K562 (cell line): ENCODE measurements at regions not wholly inside any gene's neighbourhood (a gene's known extent, or its start where the extent isn't known, plus 50 kb on each side); places are given as distances from the start of the nearest gene placed in this dataset.

Source experiments
- ATAC-seq: fragments of 200-7000 bp; cut with Tn5 transposase; 3 replicates; pipeline ENCODE4 v1.9.1; 2020; ENCODE audit warnings: moderate library complexity
- BruUV-seq: library from RNA; stranded (reverse); fragments of 400-500 nt; replicated peaks from 2 replicates; lab custom pipeline; 2021; lab: Mats Ljungman, UMichigan
- CTCF ChIA-PET: fragments of 300-600 bp; formaldehyde crosslinking; extraction: SDS; loops from one replicate; lab custom pipeline; 2021; ENCODE audit warnings: low intra/inter-chr PET ratio; lab: Yijun Ruan, JAX
- POLR2A ChIA-PET: fragments of 300-600, 350-650 bp; sonication (Branson Sonifier 250); formaldehyde crosslinking; extraction: SDS; loops from one replicate; lab custom pipeline; 2021; ENCODE audit warnings: antibody characterized with exemption, inconsistent platforms; lab: Yijun Ruan, JAX
- DNase-seq, 4 experiments: peaks; one replicate each; pipeline versions ENCODE4 v3.0.0 to v3.0.0-alpha.2; 2011 to 2018; ENCODE audit warnings: low spot score in 3 of 4, mixed read lengths in 3 of 4; ENCODE audit errors: extremely low read depth in 1 of 4
- FAIRE-seq: peaks from 2 replicates; lab custom pipeline; 2011; peaks lifted over from hg19 to GRCh38; lab: Jason Lieb, UNC
- H2AFZ ChIP-seq: 2 replicates; pipeline ENCODE4 v1.6.0; 2011; ENCODE audit warnings: low read depth, low read length, control low read depth, inconsistent platforms
- H3K27ac ChIP-seq: fragments of 200-600 bp; 3 replicates; pipeline ENCODE4 v1.8.0; 2011; ENCODE audit warnings: low read depth, mild to moderate bottlenecking, control low read depth, inconsistent platforms, low read length, moderate library complexity, mixed read lengths; ENCODE audit errors: extremely low read depth
- H3K27me3 ChIP-seq, 2 experiments: fragments of 300-600 bp in 1 of 2; 2 replicates in 1 of 2; 3 replicates in 1 of 2; pipeline versions ENCODE4 v1.6.0 to v1.8.0; 2011; ENCODE audit warnings: inconsistent platforms in 2 of 2, low read length in 2 of 2, mild to moderate bottlenecking in 1 of 2, mixed read lengths in 1 of 2, moderate library complexity in 1 of 2; ENCODE audit not compliant: control insufficient read depth in 2 of 2, insufficient read depth in 2 of 2
- H3K36me3 ChIP-seq: fragments of 300-600 bp; 3 replicates; pipeline ENCODE4 v1.8.0; 2011; ENCODE audit warnings: mild to moderate bottlenecking, low read length, inconsistent platforms; ENCODE audit not compliant: control insufficient read depth, insufficient read depth
- H3K4me1 ChIP-seq, 2 experiments: fragments of 200-600 bp in 1 of 2; replicated peaks in 1 of 2; 2 replicates in 1 of 2; 3 replicates in 1 of 2; pipeline versions ENCODE4 v1.5.1 to v1.8.0; 2011; ENCODE audit warnings: inconsistent platforms in 2 of 2, low read length in 2 of 2, mild to moderate bottlenecking in 1 of 2, mixed read lengths in 1 of 2, moderate library complexity in 1 of 2; ENCODE audit not compliant: control insufficient read depth in 2 of 2, insufficient read depth in 2 of 2
- H3K4me2 ChIP-seq: 2 replicates; pipeline ENCODE4 v1.6.1; 2011; ENCODE audit warnings: low read length, control low read depth, inconsistent platforms, mixed read lengths; ENCODE audit not compliant: insufficient read depth
- H3K4me3 ChIP-seq: fragments of 200-600 bp; sonication (generic), shearing (Covaris generic); 2 replicates; pipeline ENCODE4 v1.5.1; 2016; ENCODE audit warnings: control low read depth, inconsistent platforms
- H3K79me2 ChIP-seq: fragments of 200-600 bp; 3 replicates; pipeline ENCODE4 v1.8.0; 2011; ENCODE audit warnings: low read length, inconsistent platforms; ENCODE audit not compliant: control insufficient read depth, insufficient read depth
- H3K9ac ChIP-seq, 2 experiments: 2 replicates each; pipeline versions ENCODE4 v1.6.0 to v1.6.1; 2011; ENCODE audit warnings: low read depth in 2 of 2, low read length in 2 of 2, control low read depth in 1 of 2, inconsistent platforms in 1 of 2, mild to moderate bottlenecking in 1 of 2, mixed read lengths in 1 of 2; ENCODE audit not compliant: insufficient read depth in 1 of 2
- H3K9me1 ChIP-seq: one replicate; pipeline ENCODE4 v1.6.0; 2011; ENCODE audit warnings: inconsistent platforms, mild to moderate bottlenecking, low read length, moderate library complexity; ENCODE audit not compliant: control insufficient read depth, insufficient read depth
- H3K9me3 ChIP-seq: replicated peaks from 2 replicates; pipeline ENCODE4 v1.5.1; 2011; ENCODE audit warnings: low read depth, low read length, inconsistent platforms; ENCODE audit not compliant: control insufficient read depth, insufficient read depth
- H4K20me1 ChIP-seq: replicated peaks from 2 replicates; pipeline ENCODE4 v1.6.1; 2011; ENCODE audit warnings: low read length, inconsistent platforms, mixed read lengths; ENCODE audit not compliant: control insufficient read depth, insufficient read depth
- AFF4 ChIP-seq: sonication (generic); formaldehyde crosslinking; IDR thresholded peaks from 2 replicates; pipeline ENCODE4 v1.8.0; 2023; ENCODE audit warnings: mild to moderate bottlenecking, missing genetic modification reagents
- BCL6 ChIP-seq: fragments of 250-450 bp; sonication (Bioruptor Pico); IDR thresholded peaks from 2 replicates; pipeline ENCODE4 v1.4.0; 2020
- GTF2F1 ChIP-seq: IDR thresholded peaks from 2 replicates; pipeline ENCODE4 v1.6.1; 2011; ENCODE audit warnings: low read depth, low read length, improper control_type of control experiment
- NFATC3 ChIP-seq: fragments of 450-650 bp; IDR thresholded peaks from 2 replicates; pipeline ENCODE4 v1.6.1; 2017; ENCODE audit warnings: mild to moderate bottlenecking
- NONO ChIP-seq, 2 experiments: fragments of 200-400 bp in 1 of 2; fragments of 450-650 bp in 1 of 2; formaldehyde crosslinking in 1 of 2; IDR thresholded peaks; 2 replicates each; pipeline ENCODE4 v1.6.1; 2017; ENCODE audit warnings: low read depth in 2 of 2, mild to moderate bottlenecking in 2 of 2, moderate library complexity in 2 of 2, low read length in 1 of 2
- TAF9B ChIP-seq: fragments of 450-650 bp; IDR thresholded peaks from 2 replicates; pipeline ENCODE4 v1.6.1; 2018; ENCODE audit warnings: mild to moderate bottlenecking; ENCODE audit not compliant: partially characterized antibody
- THRAP3 ChIP-seq: fragments of 450-650 bp; IDR thresholded peaks from 2 replicates; pipeline ENCODE4 v1.6.1; 2016; ENCODE audit warnings: mild to moderate bottlenecking, inconsistent platforms, borderline replicate concordance
- ZNF174 ChIP-seq: fragments of 250-450 bp; sonication (Bioruptor Pico); IDR thresholded peaks from 2 replicates; pipeline ENCODE4 v1.4.0; 2020; ENCODE audit warnings: mild to moderate bottlenecking
- WGBS: fragments of 100-300 bp; shearing (Covaris generic); methylation state at CpG from one replicate; pipeline ENCODE4 v1.1.6; 2016; ENCODE audit warnings: low coverage, mixed read lengths; ENCODE audit not compliant: insufficient coverage; ENCODE audit errors: missing lambda C conversion rate; 5-methylcytosine and 5-hydroxymethylcytosine counted together
- in situ Hi-C: fragments of 300-500 bp; cut with MboI; formaldehyde crosslinking; loops from 4 replicates; pipeline ENCODE4 v1.15.0; 2018; ENCODE audit warnings: inconsistent platforms, mixed read lengths
- intact Hi-C: fragments of 100-400 bp; cut with micrococcal nuclease; formaldehyde crosslinking; loops from 2 replicates; pipeline ENCODE4 v1.14.2; 2022

DNA sequence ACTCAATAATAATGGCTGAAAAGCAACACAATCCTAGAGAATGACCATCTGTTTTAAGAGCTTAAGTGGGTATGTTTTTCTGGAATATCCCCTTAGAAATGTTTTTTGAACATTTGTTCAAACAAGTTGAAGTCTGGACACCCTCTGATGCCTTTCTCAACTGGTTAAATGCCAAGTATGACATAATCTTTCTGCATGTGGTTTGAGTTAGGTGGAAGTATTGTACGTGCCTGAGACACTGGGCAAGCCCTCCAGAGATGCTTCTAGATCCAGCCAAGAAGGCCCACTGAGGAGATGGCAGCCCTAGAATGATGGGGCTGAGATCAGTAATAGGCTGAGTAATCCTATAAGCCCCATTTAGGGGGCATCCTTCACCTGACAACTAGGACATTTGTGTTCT lies 493.1 kb downstream of the MAGEE1 start:
- BruUV-seq, result no TSS peak
- ATAC-seq, result no peak
- TF ChIP-seq AFF4 (CRISPR knock-in tag) (no peak), BCL6 (CRISPR knock-in tag) (no peak), THRAP3 (no peak), TAF9B (no peak), ZNF174 (no peak), GTF2F1 (no peak), NONO (IDR thresholded peaks at IDR 0.05; ENCODE audit: low read depth in 2 of 2, low read length in 1 of 2) (no peak), NFATC3 (no peak)
- TF ChIP-seq, all 486 proteins: peak for 0
- Histone ChIP-seq H3K4me2 (no peak overlapping the region), H3K9me1 (no peaks in the 10 kb centered on the region), H3K79me2 (no peaks in the 10 kb centered on the region), H2AFZ (no peak overlapping the region), H3K4me3 (no peak overlapping the region), H4K20me1 (no peaks in the 10 kb centered on the region), H3K9ac (no peak overlapping the region), H3K27ac (no peak overlapping the region), H3K4me1 (no peaks in the 10 kb centered on the region), H3K36me3 (no peaks in the 10 kb centered on the region), H3K9me3 (no peaks in the 10 kb centered on the region), H3K27me3 (no peaks in the 10 kb centered on the region)
- CTCF ChIA-PET, result no interaction called here
- in situ Hi-C loops, result no loop called here
- DNase-seq (no peak), FAIRE-seq (no peak)
- intact Hi-C loops, result no loop called here
- WGBS, result 0% methylated on average over 1 of the region's 1 CpG
- POLR2A ChIA-PET, result no interaction called here
